NCI-H2029 treated with DMSO at 0.1 percent for 48 hours (cell line): ENCODE measurements at regions not wholly inside any gene's neighbourhood (a gene's known extent, or its start where the extent isn't known, plus 50 kb on each side); places are given as distances from the start of the nearest gene placed in this dataset.
"Not testable (repeated sequence)": the region's sequence is repeated elsewhere in the genome, so short reads cannot be mapped to it uniquely, and the experiment has no call there.

Experiments
- DNase-seq: peaks from one replicate; lab custom pipeline; 2025; lab: John Stamatoyannopoulos, UW

DNA sequence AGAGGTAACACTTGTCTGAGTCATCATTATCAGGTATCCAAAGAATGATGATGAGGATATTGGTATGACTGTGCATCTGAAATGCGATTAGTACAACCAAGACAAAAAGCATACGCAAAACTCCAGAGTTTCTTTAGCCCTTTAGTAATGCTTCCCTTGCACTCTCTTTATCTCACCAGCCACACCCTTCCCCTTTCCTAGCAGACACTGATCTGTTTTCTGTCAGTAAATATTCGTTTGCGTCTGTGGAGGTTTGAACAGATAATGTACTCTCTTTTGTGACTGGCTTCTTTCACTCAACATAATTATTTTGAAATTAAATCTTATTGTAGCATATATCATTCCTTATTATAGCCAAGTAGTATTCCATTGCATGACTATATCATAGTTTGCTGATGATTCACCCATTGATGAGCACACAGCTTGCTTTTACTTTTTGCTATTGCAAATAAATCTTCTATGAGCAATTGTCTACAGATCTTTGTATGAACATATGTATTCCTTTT lies 775.7 kb downstream of the SLC6A15 start:
- DNase-seq = no peak

DNA sequence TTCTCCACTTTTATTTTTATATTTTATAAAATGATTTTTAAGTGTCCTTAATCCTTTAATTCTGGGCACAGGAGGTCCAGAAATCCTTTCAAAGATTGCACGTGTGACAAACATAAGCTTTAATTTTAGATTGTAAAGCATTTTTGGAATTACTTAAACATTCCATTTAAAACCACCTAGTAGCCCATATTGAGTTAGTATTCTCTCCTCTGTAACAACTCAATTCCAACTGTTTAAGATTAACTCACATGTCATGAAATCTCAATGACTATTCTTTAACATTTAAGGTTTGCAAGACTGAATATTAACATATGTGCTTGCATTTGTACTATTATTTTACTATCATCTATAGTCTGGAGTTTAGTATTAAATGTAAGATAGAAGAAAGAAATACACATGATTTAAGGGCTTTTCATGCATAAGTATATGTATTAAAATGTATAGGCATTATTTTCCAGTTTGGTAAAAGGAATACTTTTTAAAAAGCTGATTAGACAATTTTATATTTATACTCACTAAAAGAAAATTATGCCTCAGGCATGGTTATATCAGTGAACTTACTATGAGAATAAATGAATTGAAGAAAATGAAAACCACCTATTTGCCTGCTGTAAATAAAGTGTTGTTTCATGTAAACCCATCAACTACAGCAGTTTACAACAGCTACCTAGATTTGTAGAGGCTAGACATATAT lies 776.9 kb downstream of the SLC6A15 start:
- DNase-seq = no peak

DNA sequence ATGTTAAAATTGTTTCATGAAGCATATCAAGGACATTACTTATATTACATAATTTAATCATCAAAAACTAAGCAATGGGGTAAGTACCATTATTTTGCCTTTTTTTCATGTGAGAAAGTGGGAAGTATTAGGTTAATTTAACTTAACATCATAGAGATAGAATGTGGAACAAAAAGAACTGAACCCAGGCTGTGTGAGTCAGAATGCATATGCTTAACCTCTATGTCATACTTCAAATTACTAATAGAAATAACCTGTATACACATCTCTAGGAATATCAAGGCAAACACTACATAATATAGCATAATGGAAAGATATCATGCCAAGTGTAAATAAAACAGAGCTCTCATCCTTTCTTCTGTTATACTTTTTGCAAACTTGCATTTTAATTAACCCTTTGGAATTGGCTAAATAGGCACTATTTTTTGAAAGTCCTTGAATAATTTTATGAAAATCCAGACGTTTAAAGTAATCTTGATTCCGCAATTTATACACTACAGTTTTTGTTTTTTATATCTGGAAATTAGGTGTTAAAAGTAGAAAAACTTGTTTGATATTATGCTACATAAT lies 777.7 kb downstream of the SLC6A15 start:
- no peak for DNase-seq

DNA sequence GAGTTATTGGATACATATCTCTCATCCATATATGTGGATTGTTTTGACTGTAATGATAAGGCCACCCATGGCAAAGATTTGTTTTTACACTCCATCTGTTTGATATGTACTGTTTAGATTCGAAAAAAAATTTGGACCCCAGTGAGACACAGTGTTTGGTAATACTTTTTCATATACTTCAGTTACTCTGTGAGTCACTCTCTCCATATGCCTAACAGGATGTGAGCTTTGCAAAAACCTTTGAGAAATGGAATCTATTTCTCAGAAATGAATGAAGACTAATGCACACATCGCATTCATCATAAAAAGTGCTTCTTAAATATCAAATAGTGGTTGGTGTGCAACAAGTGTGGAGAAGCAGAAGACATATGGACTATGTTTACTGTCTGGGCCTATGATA lies 781.5 kb downstream of the SLC6A15 start:
- no peak for DNase-seq

DNA sequence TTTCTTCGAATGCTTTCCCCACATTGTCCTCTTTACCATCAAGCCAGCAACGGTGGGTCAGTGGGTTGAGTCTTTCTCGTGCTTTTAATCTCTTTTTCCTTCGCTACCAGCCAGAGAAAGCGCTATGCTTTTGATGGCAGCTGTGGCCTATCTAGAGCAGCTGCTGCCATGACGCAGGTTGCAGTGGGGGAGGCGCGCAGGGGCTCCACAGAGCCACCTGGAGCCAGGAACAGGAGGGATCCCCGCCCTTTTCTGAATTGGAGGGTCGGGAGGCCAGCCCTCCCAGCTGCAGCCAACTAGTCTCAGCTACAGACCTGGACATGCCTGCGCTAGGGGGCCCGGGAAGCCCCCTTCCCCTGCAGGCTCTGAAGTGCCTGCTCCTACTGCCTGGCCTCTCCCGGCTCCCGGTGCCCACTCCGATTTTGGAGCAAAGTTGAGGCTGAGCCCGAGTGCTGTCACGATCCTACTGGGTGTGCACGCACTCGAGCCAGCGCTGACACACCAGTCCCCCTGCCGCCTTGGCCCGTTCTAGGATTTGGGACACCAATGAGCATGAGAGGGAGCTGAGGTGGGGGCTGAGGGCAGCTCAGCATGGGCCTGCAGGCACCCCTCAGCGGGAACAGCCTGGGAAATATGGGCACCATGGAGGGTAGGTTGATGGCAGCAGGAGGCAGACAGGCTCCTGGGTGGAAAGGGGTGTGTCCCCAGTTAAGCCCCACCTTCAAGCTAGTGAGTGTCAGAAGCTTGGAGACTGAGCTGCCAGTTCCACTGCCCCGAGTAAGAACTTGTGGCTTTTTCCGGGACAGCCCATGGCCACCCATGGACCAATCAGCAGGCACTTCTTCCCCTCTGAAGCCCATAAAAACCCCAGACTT lies 784.2 kb downstream of the SLC6A15 start:
- DNase-seq = peak; percentile 38

DNA sequence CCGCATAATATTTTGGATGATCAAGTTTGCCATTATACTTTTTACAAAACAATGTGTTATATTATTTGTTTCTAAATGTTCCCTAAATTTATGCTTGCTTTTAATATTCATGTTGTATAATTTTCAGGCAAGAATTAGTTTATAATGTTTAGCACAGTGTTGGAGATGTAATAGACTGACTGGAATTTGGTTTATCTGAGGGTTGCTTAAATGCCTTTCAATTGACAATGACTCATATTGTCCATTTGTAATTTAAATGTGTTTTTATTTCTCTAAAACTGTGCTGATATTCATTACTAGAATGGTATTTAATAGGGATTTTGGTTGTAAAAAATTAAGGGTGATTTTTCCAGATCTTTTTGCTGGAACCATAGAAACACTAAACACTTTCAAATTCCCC lies 788.4 kb downstream of the SLC6A15 start:
- DNase-seq = no peak

DNA sequence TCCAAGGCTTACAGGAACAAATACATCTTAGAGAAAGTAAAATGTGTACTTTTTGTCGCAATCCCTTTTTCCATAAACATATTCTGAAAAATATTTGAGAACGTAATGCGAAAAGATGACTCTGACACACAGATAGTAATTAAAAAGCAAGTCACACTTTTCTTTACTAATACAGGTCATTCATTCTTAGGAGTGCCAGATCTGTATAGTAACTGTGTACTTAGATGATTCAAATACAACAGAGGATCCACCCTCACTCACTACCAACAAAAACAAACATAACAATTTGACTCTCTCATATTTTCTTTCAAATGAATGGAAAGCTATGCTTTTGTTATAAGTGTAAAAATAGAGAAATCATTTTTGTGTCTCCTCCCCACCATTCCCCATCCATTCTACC lies 795.4 kb downstream of the SLC6A15 start:
- no peak for DNase-seq

DNA sequence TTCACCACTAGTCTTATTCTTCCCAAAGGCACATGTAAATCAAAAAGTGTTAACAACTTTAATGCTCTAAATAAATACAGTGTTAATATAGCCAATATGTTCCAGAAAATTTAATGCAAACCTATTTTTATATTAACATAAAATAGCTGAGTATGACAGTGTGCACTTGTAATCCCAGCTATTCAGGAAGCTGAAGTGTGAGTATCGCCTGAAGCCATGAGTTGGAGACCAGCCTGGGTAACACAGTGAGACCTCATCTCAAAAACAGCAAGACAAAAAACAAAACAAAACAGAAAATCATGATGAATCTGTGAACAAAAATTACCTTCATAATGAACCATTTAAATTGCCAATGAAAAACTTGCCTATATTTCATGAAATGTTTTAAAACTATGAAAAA lies 798.9 kb downstream of the SLC6A15 start:
- no peak for DNase-seq

DNA sequence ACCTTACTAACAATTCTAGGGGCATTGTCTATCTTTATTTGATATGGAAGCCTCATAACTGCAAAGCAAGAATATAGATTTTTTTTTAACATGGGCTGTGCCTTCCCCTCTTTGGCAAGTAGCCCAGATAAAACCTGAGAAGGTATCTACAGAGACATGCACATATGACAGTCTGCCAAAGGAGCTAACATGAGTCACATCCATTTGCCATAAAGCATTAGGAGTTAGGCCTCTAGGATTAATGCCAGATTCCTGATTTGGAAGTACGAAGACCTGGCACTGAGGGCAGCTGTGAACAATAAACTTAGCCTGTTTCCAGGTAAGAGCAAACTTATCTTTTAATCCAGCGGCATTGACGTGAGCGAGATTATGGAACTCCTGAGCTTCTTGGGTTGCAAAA lies 808.7 kb downstream of the SLC6A15 start:
- peak; percentile 41 for DNase-seq

DNA sequence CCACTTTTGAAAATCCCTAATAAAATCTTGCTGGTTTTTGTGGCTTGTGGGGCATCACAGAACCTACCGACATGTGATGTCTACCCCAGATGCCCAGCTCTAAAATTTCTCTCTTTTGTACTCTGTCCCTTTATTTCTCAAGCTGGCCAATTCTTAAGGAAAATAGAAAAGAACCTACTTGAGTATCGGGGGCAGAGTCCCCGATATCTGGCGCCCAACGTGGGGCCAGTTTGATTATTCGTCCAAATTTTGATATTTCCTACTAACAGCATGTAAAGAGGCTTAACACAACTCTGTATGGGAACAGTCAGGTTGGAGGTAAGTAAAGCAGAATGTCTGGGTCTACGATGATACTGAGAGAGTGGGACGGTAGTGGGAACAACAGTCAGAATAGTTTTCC lies 810.6 kb downstream of the SLC6A15 start:
- DNase-seq = not testable (repeated sequence)

DNA sequence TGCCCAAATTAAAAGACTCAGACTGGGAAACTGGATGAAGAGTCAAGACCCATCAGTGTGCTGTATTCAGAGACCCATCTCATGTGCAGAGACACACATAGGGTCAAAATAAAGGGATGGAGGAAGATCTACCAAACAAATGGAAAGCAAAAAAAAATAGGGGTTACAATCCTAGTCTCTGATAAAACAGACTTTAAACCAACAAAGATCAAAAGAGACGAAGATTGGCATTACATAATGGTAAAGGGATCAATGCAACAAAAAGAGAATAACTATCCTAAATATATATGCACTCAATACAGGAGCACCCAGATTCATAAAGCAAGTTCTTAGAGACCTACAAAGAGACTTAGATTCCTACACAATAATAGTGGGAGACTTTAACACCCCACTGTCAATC lies 813.0 kb downstream of the SLC6A15 start:
- DNase-seq = not testable (repeated sequence)

DNA sequence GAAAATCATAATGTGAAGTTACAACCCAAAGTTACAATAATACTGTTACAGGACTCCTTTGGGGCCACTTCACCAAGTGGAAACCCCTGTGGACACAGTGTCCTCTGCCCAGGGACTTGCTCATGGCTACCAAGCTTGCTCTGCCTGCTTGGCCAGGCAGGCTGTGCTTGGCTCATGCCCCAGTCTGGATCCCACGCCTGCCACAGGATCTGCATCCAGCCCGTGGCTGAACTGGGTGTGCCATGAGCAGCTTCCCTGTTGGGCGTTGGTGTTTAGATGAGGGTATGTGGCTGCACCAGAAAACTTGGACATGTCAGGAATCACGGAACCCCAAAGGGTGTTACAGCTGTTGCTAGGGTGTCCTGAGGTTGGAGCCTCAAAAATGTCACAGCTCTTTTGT lies 820.9 kb downstream of the SLC6A15 start:
- no peak for DNase-seq

DNA sequence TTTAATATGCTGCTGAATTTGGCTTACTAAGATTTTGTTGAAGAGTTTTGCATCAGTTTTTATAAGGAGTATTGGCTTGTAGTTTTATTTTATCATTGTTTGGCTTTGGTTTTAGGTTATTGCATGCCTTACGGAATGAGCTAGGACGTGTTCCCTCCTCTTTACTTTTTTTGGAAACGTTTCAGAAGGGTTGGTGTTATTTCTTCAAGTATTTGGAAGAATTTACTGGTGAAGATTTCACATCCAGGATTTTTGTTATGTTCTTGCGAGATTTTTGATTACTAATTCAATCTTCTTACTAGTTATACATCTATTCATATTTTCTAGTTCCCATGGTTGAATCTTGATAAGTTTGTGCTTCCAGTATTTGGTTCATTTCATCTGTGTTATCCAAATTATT lies 823.2 kb downstream of the SLC6A15 start:
- DNase-seq = no peak

DNA sequence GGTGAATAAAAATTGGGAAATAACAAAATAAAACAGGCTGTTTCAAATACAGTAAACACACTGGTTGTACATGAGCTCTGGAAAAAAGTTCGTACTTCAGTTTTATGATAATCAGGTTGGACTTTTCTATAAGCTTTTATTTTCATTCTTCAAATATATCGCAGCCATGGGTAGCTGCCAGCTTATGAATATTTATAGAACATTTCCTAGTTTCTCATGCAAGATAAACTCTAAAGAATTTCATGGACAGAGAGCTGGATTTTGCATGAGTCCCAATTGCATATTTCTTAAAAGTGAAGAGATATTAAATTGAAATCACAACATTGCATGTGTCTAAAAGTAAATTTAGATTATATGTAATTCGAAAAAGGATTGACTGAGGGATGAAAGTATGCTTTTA lies 827.6 kb downstream of the SLC6A15 start:
- no peak for DNase-seq

DNA sequence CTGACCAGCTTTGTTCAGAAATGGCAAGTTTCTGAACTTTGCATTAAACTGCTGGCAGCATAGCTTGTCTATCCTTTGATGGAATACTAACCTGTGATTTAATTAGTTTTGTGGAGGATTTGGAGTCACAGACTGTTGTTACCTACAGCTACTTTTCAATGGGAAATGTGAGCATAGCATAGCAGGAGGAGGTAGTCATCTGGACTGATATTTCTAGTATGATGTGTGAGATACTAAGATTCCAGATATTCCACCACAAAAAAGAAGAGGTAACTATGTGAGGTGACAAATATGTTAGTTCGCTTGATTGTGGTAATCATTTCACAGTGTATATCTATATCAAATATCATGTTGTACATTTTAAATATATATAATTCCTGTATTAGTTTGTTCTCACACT lies 833.0 kb downstream of the SLC6A15 start:
- no peak for DNase-seq

DNA sequence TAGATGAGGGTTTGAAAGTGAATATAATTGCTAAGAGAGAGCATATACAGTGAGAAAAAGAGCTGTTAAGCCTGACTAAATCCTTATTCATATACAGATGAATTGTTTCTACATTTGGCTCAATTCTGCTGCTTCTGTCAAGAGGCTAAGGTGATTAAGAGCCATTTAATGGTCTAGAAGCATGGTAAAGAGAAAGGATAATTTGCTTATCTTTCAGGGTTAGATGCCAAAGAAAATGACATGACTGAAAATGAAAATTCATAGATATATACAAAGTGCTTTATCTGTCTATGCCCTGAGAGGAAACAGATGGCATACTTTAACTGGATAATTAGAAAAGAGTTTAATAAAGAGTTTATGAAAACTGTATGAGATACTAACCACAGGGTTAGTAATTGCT lies 834.9 kb downstream of the SLC6A15 start:
- no peak for DNase-seq

DNA sequence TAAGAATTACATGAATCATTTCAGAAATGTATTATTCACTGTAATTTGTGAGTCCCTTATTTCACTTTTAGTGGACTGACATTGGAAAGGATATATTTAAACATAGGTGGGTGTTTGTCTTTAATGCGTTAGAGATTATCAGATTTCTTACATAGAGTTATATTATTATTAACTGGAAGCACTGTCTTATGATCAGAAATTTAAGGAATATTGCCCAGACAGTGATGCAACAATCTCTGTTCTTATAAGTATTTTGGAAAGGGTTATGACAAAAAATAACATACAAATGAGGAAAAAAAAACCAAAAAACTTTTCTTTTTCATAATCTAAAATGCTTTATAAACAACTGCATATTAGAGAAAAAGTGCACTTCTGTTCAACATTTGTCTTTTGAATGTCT lies 836.6 kb downstream of the SLC6A15 start:
- DNase-seq = no peak

DNA sequence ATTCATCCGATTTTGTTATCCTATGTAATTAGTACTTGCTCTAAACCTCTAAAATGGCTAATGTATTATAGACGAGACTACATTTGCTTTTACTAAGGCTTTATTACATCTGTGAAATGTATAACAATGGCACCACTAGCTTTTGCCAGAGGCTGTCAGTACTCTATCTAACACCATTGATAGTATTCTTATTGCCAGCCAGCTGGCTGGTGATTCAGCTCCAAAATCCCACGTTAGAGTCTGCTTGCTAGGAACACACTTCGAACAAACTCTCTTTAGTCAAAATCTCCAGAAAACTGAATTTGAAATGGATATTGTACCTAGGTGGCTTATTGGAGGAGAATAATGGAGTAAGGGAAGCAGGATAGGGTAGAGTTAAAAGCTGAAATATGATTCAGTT lies 839.2 kb downstream of the SLC6A15 start:
- DNase-seq = no peak

DNA sequence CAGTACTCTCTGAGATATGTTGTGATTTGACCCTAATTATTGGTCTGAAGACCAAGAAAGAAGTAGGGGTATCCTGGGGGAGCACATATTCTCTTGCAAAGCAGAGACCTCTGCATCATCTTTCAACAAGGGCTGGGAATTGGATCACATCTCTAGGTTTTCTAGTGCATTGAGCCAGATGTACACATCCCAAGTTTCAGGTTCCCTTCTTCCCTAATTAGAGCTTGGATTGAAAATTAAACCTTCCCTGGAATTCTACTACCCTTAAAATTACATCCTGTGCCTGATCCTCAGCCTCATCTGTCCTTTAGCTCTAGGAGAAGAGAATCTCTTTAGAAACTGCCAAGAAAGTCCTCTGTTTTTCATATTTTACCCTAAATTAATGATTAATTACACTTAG lies 839.6 kb downstream of the SLC6A15 start:
- no peak for DNase-seq

DNA sequence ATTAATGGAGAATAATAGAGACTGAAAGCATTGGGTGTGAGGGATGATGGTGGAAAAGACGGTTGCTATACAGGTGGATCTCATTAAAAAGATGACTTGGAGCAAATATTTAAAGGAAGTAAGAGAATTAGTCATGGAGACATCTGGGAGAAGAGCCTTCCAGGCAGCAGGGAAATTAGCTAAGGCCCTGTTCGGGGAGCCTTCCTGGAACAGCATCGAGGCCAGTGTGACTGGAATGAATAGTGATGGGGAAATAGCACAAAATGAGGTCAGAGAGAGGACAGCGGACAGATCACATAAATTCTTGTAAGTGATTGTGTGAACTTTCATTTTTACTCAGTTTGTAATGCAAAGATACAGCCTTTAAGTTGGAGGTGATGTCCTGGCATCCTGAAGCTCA lies 842.3 kb downstream of the SLC6A15 start:
- no peak for DNase-seq

DNA sequence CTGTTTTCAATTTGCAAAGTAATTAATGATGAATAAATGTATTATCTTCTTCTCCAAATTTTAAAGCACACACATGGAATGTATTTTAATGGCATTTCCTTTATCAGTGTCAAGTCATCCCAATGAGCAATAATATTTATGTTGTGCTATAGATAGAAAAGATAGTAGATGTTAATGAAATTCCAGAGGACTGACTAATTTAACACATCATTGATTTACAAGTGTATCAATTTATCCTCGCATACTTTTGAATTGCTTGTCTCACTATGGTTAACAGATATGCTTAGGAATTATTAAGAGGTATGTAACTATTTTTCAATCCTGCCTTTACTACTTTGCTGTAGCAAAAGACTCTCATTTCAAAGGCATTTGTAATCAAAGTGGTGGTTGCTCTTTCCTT lies 842.9 kb downstream of the SLC6A15 start:
- no peak for DNase-seq

DNA sequence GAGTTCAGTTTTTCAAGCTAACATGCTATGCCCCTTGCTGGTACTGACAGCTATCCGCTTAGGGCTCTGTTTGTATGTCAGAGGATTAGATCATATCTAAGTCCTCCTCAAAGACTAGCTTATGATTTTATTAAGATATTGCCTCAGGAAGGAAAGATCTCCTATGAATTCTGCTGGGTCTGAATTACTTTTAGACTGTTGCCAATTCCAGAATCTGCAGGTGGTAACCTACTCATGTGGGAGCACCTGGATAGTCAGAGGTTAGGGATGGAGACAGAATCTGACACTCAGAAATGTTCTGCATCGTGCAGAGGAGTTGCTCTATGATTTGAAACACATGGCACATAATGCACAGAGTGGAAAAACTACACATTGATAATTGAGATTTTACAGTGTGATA lies 843.4 kb downstream of the SLC6A15 start:
- DNase-seq = no peak

DNA sequence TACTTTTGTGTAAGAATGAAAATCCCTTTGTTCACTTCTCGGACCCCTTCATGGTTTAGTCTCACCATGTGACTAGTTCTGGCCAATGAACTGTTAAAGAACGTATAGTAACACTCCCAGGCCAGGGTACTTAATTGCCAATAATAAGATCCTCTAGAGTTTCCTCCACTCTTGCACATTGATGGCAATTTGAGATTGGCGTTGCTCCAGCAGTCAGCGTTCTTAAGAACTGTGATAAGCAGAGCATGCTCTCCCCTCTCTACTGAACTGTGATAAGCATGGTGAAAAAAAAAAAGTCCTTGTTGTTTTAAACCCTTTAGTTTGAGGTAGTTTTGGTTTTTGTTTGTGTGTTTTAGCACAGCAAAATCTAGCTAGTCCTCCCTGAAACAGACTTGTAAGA lies 854.5 kb downstream of the SLC6A15 start:
- DNase-seq = no peak
